ENCODE measurements at regions not wholly inside any gene's neighbourhood (a gene's known extent, or its start where the extent isn't known, plus 50 kb on each side); places are given as distances from the start of the nearest gene placed in this dataset.

DNA sequence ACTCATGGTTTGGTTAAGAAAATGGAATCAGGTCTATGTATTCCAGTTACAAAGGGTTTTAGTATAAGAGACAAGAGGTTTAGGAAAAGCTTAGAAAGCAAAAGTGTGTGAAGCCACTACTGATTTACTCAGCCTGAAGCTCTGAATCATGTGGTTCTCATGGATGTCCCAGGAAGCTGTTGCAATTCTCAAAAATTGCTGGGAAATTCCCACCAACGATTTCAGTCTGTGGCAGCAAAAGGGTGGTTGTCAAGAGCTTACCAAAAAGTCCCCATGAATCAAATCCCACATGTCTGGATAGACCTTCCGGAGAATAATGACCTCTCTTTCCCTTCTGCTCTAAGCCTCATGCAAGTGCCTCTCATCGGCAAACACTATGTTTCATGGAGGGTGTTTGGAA lies 929.9 kb downstream of the TLE4 start:
- peaks cover 4% of the 10 kb centered on the region for H3K9me3 ChIP-seq
- H3K36me3 ChIP-seq (ENCODE audit: low read depth), result no peaks in the 10 kb centered on the region
- TF ChIP-seq, protein P1, sequence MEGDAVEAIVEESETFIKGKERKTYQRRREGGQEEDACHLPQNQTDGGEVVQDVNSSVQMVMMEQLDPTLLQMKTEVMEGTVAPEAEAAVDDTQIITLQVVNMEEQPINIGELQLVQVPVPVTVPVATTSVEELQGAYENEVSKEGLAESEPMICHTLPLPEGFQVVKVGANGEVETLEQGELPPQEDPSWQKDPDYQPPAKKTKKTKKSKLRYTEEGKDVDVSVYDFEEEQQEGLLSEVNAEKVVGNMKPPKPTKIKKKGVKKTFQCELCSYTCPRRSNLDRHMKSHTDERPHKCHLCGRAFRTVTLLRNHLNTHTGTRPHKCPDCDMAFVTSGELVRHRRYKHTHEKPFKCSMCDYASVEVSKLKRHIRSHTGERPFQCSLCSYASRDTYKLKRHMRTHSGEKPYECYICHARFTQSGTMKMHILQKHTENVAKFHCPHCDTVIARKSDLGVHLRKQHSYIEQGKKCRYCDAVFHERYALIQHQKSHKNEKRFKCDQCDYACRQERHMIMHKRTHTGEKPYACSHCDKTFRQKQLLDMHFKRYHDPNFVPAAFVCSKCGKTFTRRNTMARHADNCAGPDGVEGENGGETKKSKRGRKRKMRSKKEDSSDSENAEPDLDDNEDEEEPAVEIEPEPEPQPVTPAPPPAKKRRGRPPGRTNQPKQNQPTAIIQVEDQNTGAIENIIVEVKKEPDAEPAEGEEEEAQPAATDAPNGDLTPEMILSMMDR (IDR thresholded peaks at IDR 0.05), result no peak
- no peak for ATAC-seq
- no peak overlapping the region for H3K4me3 ChIP-seq
- intact Hi-C loops (cut with DNase I, micrococcal nuclease), result no loop called here
- no peaks in the 10 kb centered on the region for H3K4me1 ChIP-seq (ENCODE audit: low read depth)
- no peak for DNase-seq

DNA sequence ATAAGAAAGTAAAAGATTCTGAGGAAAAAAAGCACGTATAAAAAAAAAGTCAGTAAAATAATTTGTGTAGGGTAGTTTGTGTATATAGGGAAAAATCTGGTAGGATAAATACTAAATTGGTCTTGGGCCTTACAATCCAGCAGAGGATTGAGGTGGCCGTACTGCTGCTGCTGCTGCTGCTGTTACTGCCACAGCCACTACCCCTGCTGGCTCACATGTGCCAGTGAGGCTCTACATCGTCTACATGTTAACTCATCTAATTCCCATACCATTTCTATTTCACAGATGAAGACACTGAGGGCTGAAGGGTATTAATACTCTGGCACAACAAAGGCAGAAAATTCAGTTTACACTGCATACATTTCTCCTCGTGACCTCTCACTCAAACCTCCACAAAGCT lies 928.5 kb downstream of the TLE4 start:
- intact Hi-C loops (cut with DNase I, micrococcal nuclease), result no loop called here
- peaks cover 7% of the 10 kb centered on the region for H3K9me3 ChIP-seq
- no peak overlapping the region for H3K4me3 ChIP-seq
- DNase-seq, result no peak
- no peak for ATAC-seq
- no peaks in the 10 kb centered on the region for H3K36me3 ChIP-seq (ENCODE audit: low read depth)
- no peaks in the 10 kb centered on the region for H3K4me1 ChIP-seq (ENCODE audit: low read depth)
- TF ChIP-seq, protein P1 (IDR thresholded peaks at IDR 0.05), result no peak

DNA sequence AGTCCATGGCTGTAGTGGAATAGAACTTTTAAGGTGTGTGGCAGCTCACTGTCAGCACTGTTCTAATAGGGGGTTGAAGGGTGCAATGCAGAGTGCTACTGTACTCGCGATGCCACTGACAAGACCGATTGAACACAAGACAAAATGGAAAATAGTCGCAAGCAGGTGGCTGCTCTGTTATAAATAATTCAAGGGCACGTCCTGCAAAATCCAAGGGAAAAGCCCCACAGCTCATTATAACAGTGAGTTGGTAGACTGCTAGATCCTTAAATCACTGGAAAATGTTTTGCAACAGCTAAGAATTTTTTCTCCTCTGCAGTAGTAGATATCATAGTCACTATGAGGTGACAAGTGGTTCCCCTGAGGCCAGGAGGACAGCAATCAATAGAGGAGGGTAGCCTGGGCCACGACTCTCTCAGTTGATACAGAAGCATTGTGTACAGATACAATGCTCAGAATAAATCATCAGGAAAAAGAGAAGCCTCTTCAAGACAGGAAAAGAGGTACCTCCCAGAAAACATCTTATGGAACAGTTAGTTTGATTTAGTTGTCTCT lies 926.3 kb downstream of the TLE4 start:
- H3K9me3 ChIP-seq, result peaks cover 13% of the 10 kb centered on the region
- intact Hi-C loops (cut with DNase I, micrococcal nuclease), result no loop called here
- no peak overlapping the region for H3K4me3 ChIP-seq
- no peak for ATAC-seq
- no peaks in the 10 kb centered on the region for H3K4me1 ChIP-seq (ENCODE audit: low read depth)
- TF ChIP-seq, protein P1 (IDR thresholded peaks at IDR 0.05), result no peak
- H3K36me3 ChIP-seq (ENCODE audit: low read depth), result no peaks in the 10 kb centered on the region
- no peak for DNase-seq

DNA sequence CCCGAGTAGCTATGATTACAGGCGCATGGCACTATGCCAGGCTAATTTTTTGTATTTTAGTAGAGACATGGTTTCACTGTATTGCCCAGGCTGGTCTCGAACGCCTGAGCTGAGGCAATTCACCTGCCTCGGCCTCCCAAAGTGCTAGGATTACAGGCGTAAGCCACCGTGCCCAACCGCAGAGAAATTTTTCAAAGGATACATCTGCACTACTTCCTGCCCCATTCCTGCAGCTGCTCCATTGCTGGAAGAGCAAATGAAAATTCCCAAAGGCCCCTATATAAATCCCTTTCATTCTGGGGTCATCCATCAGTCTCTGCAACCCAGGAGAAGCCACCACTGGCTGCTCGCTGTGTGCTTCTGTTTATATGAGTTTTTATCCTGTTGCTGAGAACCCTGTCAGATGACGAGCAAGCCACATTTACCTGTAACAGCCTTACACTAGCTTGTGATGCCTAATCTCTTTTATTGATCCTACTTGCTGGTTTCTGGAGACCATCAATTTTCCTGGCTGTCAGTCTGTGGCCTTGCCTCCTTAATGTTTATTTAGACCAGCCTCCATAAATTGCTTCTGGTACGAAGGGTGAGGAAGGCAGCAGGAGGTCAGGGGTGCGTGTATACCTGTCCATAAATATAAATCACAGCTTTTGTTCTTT lies 925.3 kb downstream of the TLE4 start:
- H3K9me3 ChIP-seq, result peaks cover 9% of the 10 kb centered on the region
- TF ChIP-seq, protein P1 (IDR thresholded peaks at IDR 0.05), result no peak
- H3K36me3 ChIP-seq (ENCODE audit: low read depth), result no peaks in the 10 kb centered on the region
- DNase-seq (no peak), ATAC-seq (no peak)
- H3K4me1 ChIP-seq (ENCODE audit: low read depth), result no peaks in the 10 kb centered on the region
- no peak overlapping the region for H3K4me3 ChIP-seq
- intact Hi-C loops (cut with DNase I, micrococcal nuclease), result no loop called here

DNA sequence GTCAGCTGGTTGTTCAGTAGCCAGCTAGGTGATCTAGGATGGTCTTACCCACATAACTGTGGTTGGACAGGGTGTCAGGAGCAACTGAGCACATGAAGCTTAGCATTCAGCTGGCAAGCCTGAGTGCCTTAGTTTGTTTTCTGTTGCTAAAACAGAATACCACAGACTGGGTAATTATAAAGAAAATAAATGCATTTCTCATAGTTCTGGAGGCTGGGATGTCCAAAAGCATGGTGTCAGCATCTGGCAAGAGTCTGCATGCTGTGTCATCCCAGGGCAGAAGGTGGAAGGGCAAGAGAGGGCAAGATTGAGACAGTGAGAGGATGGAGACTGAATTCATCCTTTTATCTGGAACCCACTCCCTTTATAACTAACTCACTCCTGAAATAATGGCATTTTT lies 921.5 kb downstream of the TLE4 start:
- intact Hi-C loops (cut with DNase I, micrococcal nuclease), result no loop called here
- Histone ChIP-seq H3K36me3 (ENCODE audit: low read depth) (no peaks in the 10 kb centered on the region), H3K4me1 (ENCODE audit: low read depth) (no peaks in the 10 kb centered on the region), H3K4me3 (no peak overlapping the region), H3K9me3 (peaks cover 9% of the 10 kb centered on the region)
- TF ChIP-seq, protein P1 (IDR thresholded peaks at IDR 0.05), result no peak
- ATAC-seq (no peak), DNase-seq (no peak)
